ENCODE measurements at regions not wholly inside any gene's neighbourhood (a gene's known extent, or its start where the extent isn't known, plus 50 kb on each side); places are given as distances from the start of the nearest gene placed in this dataset.
"Not testable (repeated sequence)": the region's sequence is repeated elsewhere in the genome, so short reads cannot be mapped to it uniquely, and the experiment has no call there.

DNA sequence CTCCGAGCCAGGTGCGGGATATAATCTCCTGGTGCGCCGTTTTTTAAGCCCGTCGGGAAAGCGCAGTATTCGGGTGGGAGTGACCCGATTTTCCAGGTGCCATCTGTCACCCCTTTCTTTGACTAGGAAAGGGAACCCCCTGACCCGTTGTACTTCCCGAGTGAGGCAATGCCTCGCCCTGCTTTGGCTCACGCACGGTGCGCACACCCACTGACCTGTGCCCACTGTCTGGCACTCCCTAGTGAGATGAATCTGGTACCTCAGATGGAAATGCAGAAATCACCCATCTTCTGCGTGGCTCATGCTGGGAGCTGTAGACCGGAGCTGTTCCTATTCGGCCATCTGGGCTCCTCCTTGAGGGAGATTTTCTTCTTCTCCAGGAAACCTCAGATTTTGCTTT is 1135.1 kb upstream of the DIAPH2 start:
- TF ChIP-seq, protein P1, sequence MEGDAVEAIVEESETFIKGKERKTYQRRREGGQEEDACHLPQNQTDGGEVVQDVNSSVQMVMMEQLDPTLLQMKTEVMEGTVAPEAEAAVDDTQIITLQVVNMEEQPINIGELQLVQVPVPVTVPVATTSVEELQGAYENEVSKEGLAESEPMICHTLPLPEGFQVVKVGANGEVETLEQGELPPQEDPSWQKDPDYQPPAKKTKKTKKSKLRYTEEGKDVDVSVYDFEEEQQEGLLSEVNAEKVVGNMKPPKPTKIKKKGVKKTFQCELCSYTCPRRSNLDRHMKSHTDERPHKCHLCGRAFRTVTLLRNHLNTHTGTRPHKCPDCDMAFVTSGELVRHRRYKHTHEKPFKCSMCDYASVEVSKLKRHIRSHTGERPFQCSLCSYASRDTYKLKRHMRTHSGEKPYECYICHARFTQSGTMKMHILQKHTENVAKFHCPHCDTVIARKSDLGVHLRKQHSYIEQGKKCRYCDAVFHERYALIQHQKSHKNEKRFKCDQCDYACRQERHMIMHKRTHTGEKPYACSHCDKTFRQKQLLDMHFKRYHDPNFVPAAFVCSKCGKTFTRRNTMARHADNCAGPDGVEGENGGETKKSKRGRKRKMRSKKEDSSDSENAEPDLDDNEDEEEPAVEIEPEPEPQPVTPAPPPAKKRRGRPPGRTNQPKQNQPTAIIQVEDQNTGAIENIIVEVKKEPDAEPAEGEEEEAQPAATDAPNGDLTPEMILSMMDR (conservative IDR thresholded peaks at IDR 0.05; ENCODE audit: low read depth, low read length) = not testable (repeated sequence)
- not testable (repeated sequence) for TF ChIP-seq EZH2 (IDR thresholded peaks at IDR 0.05; ENCODE audit: low read length, unreplicated experiment); EZH2phosphoT487 (IDR thresholded peaks at IDR 0.05; ENCODE audit: borderline replicate concordance, low read length)
